Stromal cell of bone marrow (primary cell): ENCODE measurements at regions not wholly inside any gene's neighbourhood (a gene's known extent, or its start where the extent isn't known, plus 50 kb on each side); places are given as distances from the start of the nearest gene placed in this dataset.
A peak's percentile ranks its signal among the peaks of the same experiment; 100 is the strongest.

Experiments
- DNase-seq: peaks from one replicate; pipeline ENCODE4 v3.0.0-alpha.2; 2012; ENCODE audit warnings: low read depth

- DNase-seq: no peak
Measured at GRCh38 chr13:33518452-33518851, 232.9 kb upstream of the STARD13 start.

- DNase-seq: peak; percentile 77
Measured at GRCh38 chr13:33519561-33520467, 234.3 kb upstream of the STARD13 start.

- DNase-seq: no peak
Measured at GRCh38 chr13:33520468-33520839, 234.9 kb upstream of the STARD13 start.

GRCh38 chr13:33524086-33524485 is 238.5 kb upstream of the STARD13 start:
- peak; percentile 75 for DNase-seq

GRCh38 chr13:33525763-33526162 is 240.2 kb upstream of the STARD13 start:
- no peak for DNase-seq

GRCh38 chr13:33526718-33527117 is 241.2 kb upstream of the STARD13 start:
- DNase-seq: no peak

GRCh38 chr13:33528896-33529295 is 243.3 kb upstream of the STARD13 start:
- no peak for DNase-seq

- DNase-seq: no peak
Measured at GRCh38 chr13:33531484-33531883, 245.9 kb upstream of the STARD13 start.

- no peak for DNase-seq
Measured at GRCh38 chr13:33535061-33535460, 249.5 kb upstream of the STARD13 start.

- DNase-seq: no peak
Measured at GRCh38 chr13:33536601-33537000, 251.0 kb upstream of the STARD13 start.

- DNase-seq: no peak
Measured at GRCh38 chr13:33537026-33537425, 251.5 kb upstream of the STARD13 start.

- no peak for DNase-seq
Measured at GRCh38 chr13:33537676-33538075, 252.1 kb upstream of the STARD13 start.

- DNase-seq: no peak
Measured at GRCh38 chr13:33541456-33541855, 255.9 kb upstream of the STARD13 start.

GRCh38 chr13:33541962-33542308 is 256.4 kb upstream of the STARD13 start:
- DNase-seq: no peak

GRCh38 chr13:33542309-33543088 is 256.9 kb upstream of the STARD13 start:
- DNase-seq: peak; percentile 99

- DNase-seq: no peak
Measured at GRCh38 chr13:33543089-33543459, 257.5 kb upstream of the STARD13 start.

GRCh38 chr13:33543631-33544265 is 258.2 kb upstream of the STARD13 start:
- DNase-seq: no peak

GRCh38 chr13:33544308-33544707 is 258.8 kb upstream of the STARD13 start:
- no peak for DNase-seq

GRCh38 chr13:33545492-33545891 is 259.9 kb upstream of the STARD13 start:
- DNase-seq: no peak

GRCh38 chr13:33547035-33547434 is 261.5 kb upstream of the STARD13 start:
- no peak for DNase-seq

- no peak for DNase-seq
Measured at GRCh38 chr13:33548069-33548468, 262.5 kb upstream of the STARD13 start.

GRCh38 chr13:33550276-33550675 is 264.7 kb upstream of the STARD13 start:
- DNase-seq: no peak

- no peak for DNase-seq
Measured at GRCh38 chr13:33550885-33551284, 265.3 kb upstream of the STARD13 start.
